BJ (cell line): ENCODE measurements at regions not wholly inside any gene's neighbourhood (a gene's known extent, or its start where the extent isn't known, plus 50 kb on each side); places are given as distances from the start of the nearest gene placed in this dataset.

Experiments
- CTCF ChIA-PET: fragments of 350-600 bp; formaldehyde crosslinking; extraction: SDS; loops from one replicate; lab custom pipeline; 2021; ENCODE audit warnings: antibody characterized with exemption, inconsistent platforms; lab: Yijun Ruan, JAX
- POLR2A ChIA-PET: fragments of 300-600 bp; sonication (Branson Sonifier 250); formaldehyde crosslinking; extraction: SDS; loops from one replicate; lab custom pipeline; 2021; ENCODE audit warnings: antibody characterized with exemption; lab: Charles Lee
- DNase-seq: peaks from one replicate; pipeline ENCODE4 v3.0.0-alpha.2; 2011; ENCODE audit warnings: low read depth
- H3K27me3 ChIP-seq: 2 replicates; pipeline ENCODE4 v1.6.0; 2011; ENCODE audit warnings: low read length; ENCODE audit not compliant: control insufficient read depth, insufficient read depth
- H3K36me3 ChIP-seq: 2 replicates; pipeline ENCODE4 v1.5.1; 2011; ENCODE audit warnings: low read length; ENCODE audit not compliant: control insufficient read depth, insufficient read depth
- H3K4me3 ChIP-seq: 2 replicates; pipeline ENCODE4 v1.5.1; 2011; ENCODE audit warnings: low read depth, mild to moderate bottlenecking, control low read depth, low read length
- CTCF ChIP-seq: IDR thresholded peaks from 2 replicates; pipeline ENCODE4 v1.5.1; 2011; ENCODE audit warnings: low read depth, mild to moderate bottlenecking, control low read depth, inconsistent platforms, low read length, moderate library complexity; ENCODE audit not compliant: insufficient read depth

GRCh38 chr3:8371085-8371551 is 130.5 kb upstream of the LMCD1 start:
- no peak for TF ChIP-seq CTCF
- H3K27me3 ChIP-seq, result peaks cover 2% of the 10 kb centered on the region; the same call in 1 of the 2 replicates
- no peaks in the 10 kb centered on the region for H3K36me3 ChIP-seq
- DNase-seq, result peak; percentile 18
- ChIA-PET CTCF (interaction anchor here (1.6 kb wide), 1 partner anchor 47 kb away, joined by 4 read pairs; no protein-coding TSS in a partner anchor), POLR2A (no interaction called here)
- no peak overlapping the region for H3K4me3 ChIP-seq

GRCh38 chr3:8371960-8372463 is 129.6 kb upstream of the LMCD1 start:
- H3K36me3 ChIP-seq, result no peaks in the 10 kb centered on the region
- H3K27me3 ChIP-seq, result peaks cover 2% of the 10 kb centered on the region; the same call in 1 of the 2 replicates
- no peak for DNase-seq
- ChIA-PET POLR2A (no interaction called here), CTCF (interaction anchor here (1.6 kb wide), 1 partner anchor 47 kb away, joined by 4 read pairs; no protein-coding TSS in a partner anchor)
- H3K4me3 ChIP-seq, result no peak overlapping the region
- no peak for TF ChIP-seq CTCF

GRCh38 chr3:8380904-8381704 is 120.5 kb upstream of the LMCD1 start:
- ChIA-PET CTCF (interaction anchor here (1.5 kb wide), 1 partner anchor 79 kb away, joined by 3 read pairs; no protein-coding TSS in a partner anchor), POLR2A (no interaction called here)
- Histone ChIP-seq H3K27me3 (no peaks in the 10 kb centered on the region; the same call in 1 of the 2 replicates), H3K36me3 (no peaks in the 10 kb centered on the region), H3K4me3 (no peak overlapping the region)
- no peak for DNase-seq
- no peak for TF ChIP-seq CTCF

GRCh38 chr3:8385848-8386620 is 115.6 kb upstream of the LMCD1 start:
- POLR2A ChIA-PET, result no interaction called here
- TF ChIP-seq CTCF, result no peak
- Histone ChIP-seq H3K4me3 (no peak overlapping the region), H3K36me3 (no peaks in the 10 kb centered on the region), H3K27me3 (no peaks in the 10 kb centered on the region; the same call in 1 of the 2 replicates)
- CTCF ChIA-PET, result interaction anchor here (0.9 to 1.2 kb wide), 2 partner anchors 29 to 37 kb away, joined by 3 read pairs; no protein-coding TSS in a partner anchor
- no peak for DNase-seq
